ENCODE measurements at regions not wholly inside any gene's neighbourhood (a gene's known extent, or its start where the extent isn't known, plus 50 kb on each side); places are given as distances from the start of the nearest gene placed in this dataset.

GRCh38 chr6:114906096-114906495 is 563.3 kb upstream of the HS3ST5 start:
- TF ChIP-seq SUZ12 (IDR thresholded peaks at IDR 0.05; ENCODE audit: extremely low read depth, insufficient read depth, insufficient read length): no peak
- TF ChIP-seq YY1 (IDR thresholded peaks at IDR 0.05; ENCODE audit: insufficient read depth, insufficient read length): no peak
